Endothelial cell of umbilical vein (primary cell): ENCODE measurements at regions not wholly inside any gene's neighbourhood (a gene's known extent, or its start where the extent isn't known, plus 50 kb on each side); places are given as distances from the start of the nearest gene placed in this dataset.
A peak's percentile ranks its signal among the peaks of the same experiment; 100 is the strongest.

Experiments used
- BruUV-seq: library from RNA; stranded (reverse); fragments of 400-500 nt; replicated peaks from 2 replicates; lab custom pipeline; 2021; lab: Mats Ljungman, UMichigan
- CTCF ChIA-PET: fragments of 300-600, 350-600 bp; sonication (Branson Sonifier 250); formaldehyde crosslinking; loops from one replicate; lab custom pipeline; 2021; ENCODE audit warnings: antibody characterized with exemption, inconsistent platforms; lab: Charles Lee
- POLR2A ChIA-PET: fragments of 300-600, 350-600 bp; sonication (Branson Sonifier 250); formaldehyde crosslinking; loops from one replicate; lab custom pipeline; 2021; ENCODE audit warnings: antibody characterized with exemption, inconsistent platforms; lab: Charles Lee
- DNase-seq: peaks from one replicate; pipeline ENCODE4 v3.0.0-alpha.2; 2011; ENCODE audit warnings: low read depth, low spot score
- FAIRE-seq: peaks from 2 replicates; lab custom pipeline; 2011; peaks lifted over from hg19 to GRCh38; lab: Jason Lieb, UNC
- H2AFZ ChIP-seq: 2 replicates; pipeline ENCODE4 v1.6.0; 2012; ENCODE audit warnings: low read depth, low read length, control low read depth, inconsistent platforms
- H3K27ac ChIP-seq: 2 replicates; pipeline ENCODE4 v1.5.1; 2011; ENCODE audit warnings: low read depth, mild to moderate bottlenecking, control low read depth, low read length, moderate library complexity; ENCODE audit not compliant: insufficient read depth
- H3K27me3 ChIP-seq, 2 experiments: 2 replicates each; pipeline versions ENCODE4 v1.6.0 to v1.6.1; 2011; ENCODE audit warnings: low read length in 2 of 2, mixed read lengths in 1 of 2; ENCODE audit not compliant: control insufficient read depth in 2 of 2, insufficient read depth in 2 of 2
- H3K36me3 ChIP-seq, 2 experiments: 2 replicates in 1 of 2; 3 replicates in 1 of 2; pipeline ENCODE4 v1.5.1; 2011; ENCODE audit warnings: low read length in 2 of 2, mild to moderate bottlenecking in 1 of 2, moderate library complexity in 1 of 2; ENCODE audit not compliant: control insufficient read depth in 2 of 2, insufficient read depth in 2 of 2; ENCODE audit errors: extremely low read depth in 1 of 2
- H3K4me1 ChIP-seq: 3 replicates; pipeline ENCODE4 v1.5.1; 2011; ENCODE audit warnings: mild to moderate bottlenecking, low read length; ENCODE audit not compliant: control insufficient read depth, insufficient read depth; ENCODE audit errors: extremely low read depth
- H3K4me2 ChIP-seq: 2 replicates; pipeline ENCODE4 v1.6.1; 2011; ENCODE audit warnings: low read length, control low read depth, mixed read lengths; ENCODE audit not compliant: insufficient read depth
- H3K4me3 ChIP-seq, 3 experiments: fragments of 200-600 bp in 1 of 3; sonication (generic), shearing (Covaris generic) in 1 of 3; replicated peaks in 1 of 3; 2 replicates each; pipeline ENCODE4 v1.5.1; 2011 to 2016; ENCODE audit warnings: control low read depth in 3 of 3, low read length in 3 of 3, mild to moderate bottlenecking in 2 of 3, inconsistent platforms in 1 of 3, low read depth in 1 of 3, moderate library complexity in 1 of 3; ENCODE audit not compliant: insufficient read depth in 1 of 3
- H3K79me2 ChIP-seq: 2 replicates; pipeline ENCODE4 v1.6.0; 2012; ENCODE audit warnings: low read length, inconsistent platforms; ENCODE audit not compliant: control insufficient read depth, insufficient read depth
- H3K9ac ChIP-seq: replicated peaks from 2 replicates; pipeline ENCODE3; 2011; ENCODE audit warnings: low read length, control low read depth; ENCODE audit not compliant: insufficient read depth; ENCODE audit errors: extremely low read depth
- H3K9me1 ChIP-seq: replicated peaks from 3 replicates; pipeline ENCODE4 v1.6.0; 2011; ENCODE audit warnings: mild to moderate bottlenecking, low read length; ENCODE audit not compliant: control insufficient read depth, insufficient read depth; ENCODE audit errors: extremely low read depth
- H3K9me3 ChIP-seq: replicated peaks from 2 replicates; pipeline ENCODE4 v1.5.1; 2012; ENCODE audit warnings: low read length, inconsistent platforms; ENCODE audit not compliant: control insufficient read depth, insufficient read depth
- H4K20me1 ChIP-seq: replicated peaks from 2 replicates; pipeline ENCODE3; 2011; ENCODE audit warnings: mild to moderate bottlenecking, low read length; ENCODE audit not compliant: control insufficient read depth, insufficient read depth; ENCODE audit errors: extremely low read depth
- EZH2 ChIP-seq: IDR thresholded peaks from 2 replicates; pipeline ENCODE4 v1.6.1; 2012; ENCODE audit warnings: borderline replicate concordance, low read depth, mild to moderate bottlenecking, moderate library complexity, low read length, inconsistent platforms; ENCODE audit not compliant: severe bottlenecking
- FOS ChIP-seq: IDR thresholded peaks from 2 replicates; pipeline ENCODE4 v1.6.1; 2011; ENCODE audit warnings: mild to moderate bottlenecking, low read length, moderate library complexity, borderline replicate concordance; ENCODE audit not compliant: insufficient read depth
- GATA2 ChIP-seq: IDR thresholded peaks from 2 replicates; pipeline ENCODE4 v1.7.0; 2011; ENCODE audit warnings: low read depth, mild to moderate bottlenecking, moderate library complexity, mixed read lengths, low read length; ENCODE audit not compliant: insufficient read length, insufficient read depth
- JUN ChIP-seq: IDR thresholded peaks from 2 replicates; pipeline ENCODE4 v1.6.1; 2011; ENCODE audit warnings: borderline replicate concordance, low read depth; ENCODE audit not compliant: insufficient read length, insufficient read depth
- MYC ChIP-seq: IDR thresholded peaks from one replicate; pipeline ENCODE4 v1.6.1; 2011; ENCODE audit warnings: mild to moderate bottlenecking, low read depth, low read length
- POLR2A ChIP-seq: IDR thresholded peaks from 2 replicates; pipeline ENCODE4 v1.6.1; 2012; ENCODE audit warnings: low read depth, mild to moderate bottlenecking, control low read depth, low read length
- POLR2AphosphoS5 ChIP-seq: IDR thresholded peaks from 2 replicates; pipeline ENCODE4 v1.6.1; 2012; ENCODE audit warnings: low read depth, mild to moderate bottlenecking, control low read depth, low read length, moderate library complexity; ENCODE audit not compliant: insufficient read depth
- dilution Hi-C: fragments of 300-500 bp; cut with MboI; formaldehyde crosslinking; loops from one replicate; pipeline ENCODE4 v1.15.0; 2019; ENCODE audit warnings: low sequenced_read_pairs; ENCODE audit not compliant: extremely low pct_ligation_motif_present
- intact Hi-C: fragments of 100-400 bp; cut with micrococcal nuclease; formaldehyde crosslinking; loops from one replicate; pipeline ENCODE4 v1.10.0; 2022
- TF ChIP-seq, protein P1 (sequence below), 2 donors: IDR thresholded peaks; 1 replicate in 1 of 2; 2 replicates in 1 of 2; pipeline ENCODE4 v1.5.1; 2011; ENCODE audit warnings: low read length in 2 of 2, mild to moderate bottlenecking in 2 of 2, moderate library complexity in 2 of 2, control low read depth in 1 of 2, inconsistent platforms in 1 of 2, low read depth in 1 of 2; ENCODE audit not compliant: insufficient read depth in 1 of 2; ENCODE audit errors: extremely low read depth in 1 of 2
- TF ChIP-seq, protein P2 (sequence below): IDR thresholded peaks from 2 replicates; pipeline ENCODE4 v1.6.1; 2011; ENCODE audit not compliant: insufficient read depth, insufficient read length

DNA sequence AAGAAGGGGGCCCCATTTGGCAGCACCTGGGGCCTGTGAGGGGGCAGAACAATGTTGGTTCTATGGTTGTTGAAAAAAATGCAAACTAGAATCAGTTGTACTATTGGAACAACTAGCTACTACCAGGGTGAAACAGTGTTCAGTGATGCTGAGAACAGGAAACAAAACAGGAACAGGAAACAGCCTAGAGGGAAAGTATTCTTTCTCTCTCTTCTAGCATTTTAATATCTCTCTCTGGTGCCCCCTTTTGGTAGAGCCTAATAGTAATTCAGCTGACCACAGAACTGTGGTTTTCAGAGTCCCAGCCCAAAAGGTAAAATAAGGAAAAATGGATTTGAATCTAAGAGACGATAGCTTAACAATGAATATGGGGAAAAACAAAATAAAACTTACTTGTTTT is 138.0 kb upstream of the KCNN2 start:
- no peak overlapping the region for H3K4me2 ChIP-seq
- no peaks in the 10 kb centered on the region for H3K36me3 ChIP-seq
- DNase-seq (peak; percentile 53), FAIRE-seq (peak; percentile 73)
- H3K79me2 ChIP-seq = no peaks in the 10 kb centered on the region
- no peaks in the 10 kb centered on the region for H3K9me1 ChIP-seq
- no peaks in the 10 kb centered on the region for H3K9me3 ChIP-seq
- no TSS peak for BruUV-seq
- ChIA-PET CTCF (interaction anchor here (0.8 to 1.5 kb wide), 16 partner anchors 10 to 475 kb away, joined by 3 to 13 read pairs (median 4); no protein-coding TSS in a partner anchor), POLR2A (no interaction called here)
- no peaks in the 10 kb centered on the region for H3K27me3 ChIP-seq
- H2AFZ ChIP-seq = peak overlapping the region; percentile 26
- intact Hi-C loops = loop anchor here (1.0 to 10.0 kb wide), 3 partner anchors 123 to 545 kb away; no protein-coding TSS in a partner anchor
- no peaks in the 10 kb centered on the region for H3K4me1 ChIP-seq
- TF ChIP-seq FOS (no peak), MYC (no peak), POLR2AphosphoS5 (no peak)
- TF ChIP-seq, protein P1, sequence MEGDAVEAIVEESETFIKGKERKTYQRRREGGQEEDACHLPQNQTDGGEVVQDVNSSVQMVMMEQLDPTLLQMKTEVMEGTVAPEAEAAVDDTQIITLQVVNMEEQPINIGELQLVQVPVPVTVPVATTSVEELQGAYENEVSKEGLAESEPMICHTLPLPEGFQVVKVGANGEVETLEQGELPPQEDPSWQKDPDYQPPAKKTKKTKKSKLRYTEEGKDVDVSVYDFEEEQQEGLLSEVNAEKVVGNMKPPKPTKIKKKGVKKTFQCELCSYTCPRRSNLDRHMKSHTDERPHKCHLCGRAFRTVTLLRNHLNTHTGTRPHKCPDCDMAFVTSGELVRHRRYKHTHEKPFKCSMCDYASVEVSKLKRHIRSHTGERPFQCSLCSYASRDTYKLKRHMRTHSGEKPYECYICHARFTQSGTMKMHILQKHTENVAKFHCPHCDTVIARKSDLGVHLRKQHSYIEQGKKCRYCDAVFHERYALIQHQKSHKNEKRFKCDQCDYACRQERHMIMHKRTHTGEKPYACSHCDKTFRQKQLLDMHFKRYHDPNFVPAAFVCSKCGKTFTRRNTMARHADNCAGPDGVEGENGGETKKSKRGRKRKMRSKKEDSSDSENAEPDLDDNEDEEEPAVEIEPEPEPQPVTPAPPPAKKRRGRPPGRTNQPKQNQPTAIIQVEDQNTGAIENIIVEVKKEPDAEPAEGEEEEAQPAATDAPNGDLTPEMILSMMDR (IDR thresholded peaks at IDR 0.05; ENCODE audit: extremely low read depth in 1 of 2, insufficient read depth in 1 of 2, low read depth in 1 of 2, low read length in 2 of 2) = peak; percentile 41 to 53
- H4K20me1 ChIP-seq = no peaks in the 10 kb centered on the region
- no peak overlapping the region for H3K9ac ChIP-seq
- dilution Hi-C loops = no loop called here
- no peak overlapping the region for H3K27ac ChIP-seq
- H3K4me3 ChIP-seq = no peak overlapping the region

DNA sequence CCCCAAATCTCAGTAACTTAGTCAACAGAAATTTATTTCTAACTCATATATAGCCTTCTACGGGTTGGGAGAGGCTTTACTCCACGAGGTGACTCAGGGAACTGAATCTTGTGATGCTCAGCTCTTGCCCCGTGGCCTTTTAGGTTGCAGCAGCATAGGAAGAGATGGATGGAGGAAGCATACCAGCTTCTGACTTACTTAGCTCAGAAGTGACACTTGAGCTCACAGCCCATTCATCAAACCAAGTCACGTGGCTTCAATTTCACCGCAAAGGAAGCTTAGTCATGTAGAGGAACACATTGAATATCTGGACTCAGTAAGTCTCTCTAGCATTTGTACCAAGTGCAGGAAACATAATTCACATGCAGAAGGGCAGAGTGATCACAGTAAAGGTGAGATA is 124.1 kb upstream of the KCNN2 start:
- Histone ChIP-seq H3K4me1 (no peaks in the 10 kb centered on the region), H3K27ac (no peak overlapping the region), H3K79me2 (no peaks in the 10 kb centered on the region), H3K9ac (no peak overlapping the region), H3K27me3 (no peaks in the 10 kb centered on the region), H3K36me3 (no peaks in the 10 kb centered on the region), H3K9me1 (no peaks in the 10 kb centered on the region), H2AFZ (no peak overlapping the region), H4K20me1 (no peaks in the 10 kb centered on the region), H3K4me2 (no peak overlapping the region), H3K4me3 (no peak overlapping the region), H3K9me3 (no peaks in the 10 kb centered on the region)
- TF ChIP-seq EZH2 (no peak), JUN (no peak), MYC (no peak), FOS (no peak), POLR2AphosphoS5 (no peak), POLR2A (no peak), GATA2 (no peak)
- TF ChIP-seq, protein P2, sequence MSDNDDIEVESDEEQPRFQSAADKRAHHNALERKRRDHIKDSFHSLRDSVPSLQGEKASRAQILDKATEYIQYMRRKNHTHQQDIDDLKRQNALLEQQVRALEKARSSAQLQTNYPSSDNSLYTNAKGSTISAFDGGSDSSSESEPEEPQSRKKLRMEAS = no peak
- TF ChIP-seq, protein P1 (IDR thresholded peaks at IDR 0.05; ENCODE audit: extremely low read depth in 1 of 2, insufficient read depth in 1 of 2, low read depth in 1 of 2, low read length in 2 of 2) = no peak
- FAIRE-seq (no peak), DNase-seq (peak; percentile 30)
- no TSS peak for BruUV-seq
- dilution Hi-C loops = no loop called here
- POLR2A ChIA-PET = interaction anchor here (0.6 kb wide), 1 partner anchor 120 kb away, joined by 5 read pairs; no protein-coding TSS in a partner anchor
- intact Hi-C loops = no loop called here
- CTCF ChIA-PET = interaction anchor here (1.0 to 2.8 kb wide), 3 partner anchors 14 to 136 kb away, joined by 3 to 11 read pairs (median 3); no protein-coding TSS in a partner anchor
